ENCODE measurements at regions not wholly inside any gene's neighbourhood (a gene's known extent, or its start where the extent isn't known, plus 50 kb on each side); places are given as distances from the start of the nearest gene placed in this dataset.

DNA sequence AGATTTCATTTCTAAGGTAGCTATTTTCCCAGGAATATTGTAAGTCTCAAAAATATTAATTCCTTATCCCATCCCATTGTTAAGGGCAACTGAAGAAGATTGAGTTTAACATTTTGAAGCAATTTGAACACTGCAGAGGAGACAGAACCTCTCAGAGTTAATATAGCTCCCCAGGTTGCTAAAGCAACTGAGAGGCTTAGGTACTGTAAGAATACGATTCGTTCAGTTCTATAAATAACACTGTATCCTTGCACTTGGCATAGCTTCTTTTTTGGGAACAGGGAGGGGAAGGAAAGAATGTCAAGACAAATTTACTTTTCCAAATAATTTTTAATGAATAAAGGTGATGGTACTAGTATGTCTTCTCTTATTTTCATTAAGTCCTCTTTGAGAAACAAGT is 658.4 kb upstream of the CELF2 start:
- no peaks in the 10 kb centered on the region for H3K79me2 ChIP-seq (ENCODE audit: control insufficient read depth, insufficient read depth, low read length)
- FAIRE-seq = no peak
- H3K9me3 ChIP-seq (replicated peaks; ENCODE audit: control insufficient read depth, insufficient read depth, low read length) = no peaks in the 10 kb centered on the region
- BruUV-seq (replicated peaks) = no TSS peak
- 24% methylated on average over 2 of the region's 2 CpGs for WGBS (ENCODE audit: insufficient coverage, insufficient replicate concordance, low lambda C conversion rate, missing lambda C conversion rate)
- no peaks in the 10 kb centered on the region for H3K27me3 ChIP-seq (replicated peaks in 1 of 2; ENCODE audit: control insufficient read depth in 2 of 2, insufficient read depth in 2 of 2, low read length in 1 of 2)
- H3K27ac ChIP-seq (ENCODE audit: control insufficient read depth, insufficient read depth) = no peak overlapping the region
- no peaks in the 10 kb centered on the region for H3K36me3 ChIP-seq (ENCODE audit: control insufficient read depth in 2 of 2, insufficient read depth in 2 of 2, low read length in 1 of 2)
- ChIA-PET RAD21 (ENCODE audit: unreplicated experiment) (no interaction called here), SMC1A (ENCODE audit: uncharacterized antibody, unreplicated experiment) (no interaction called here), POLR2A (no interaction called here), CTCF (interaction anchor here (0.6 to 0.9 kb wide), 2 partner anchors 11 to 12 kb away, joined by 4 read pairs; no protein-coding TSS in a partner anchor)
- no peak overlapping the region for H2AFZ ChIP-seq (ENCODE audit: control insufficient read depth, low read depth, low read length)
- no peak for DNase-seq (ENCODE audit: low read depth, low spot score)
- no peak overlapping the region for H3K4me2 ChIP-seq (ENCODE audit: control insufficient read depth, insufficient read depth)
- no peaks in the 10 kb centered on the region for H3K4me1 ChIP-seq (ENCODE audit: control insufficient read depth, insufficient read depth, low read length)
- TF ChIP-seq FOXK2 (IDR thresholded peaks at IDR 0.05) = no peak
- no peak overlapping the region for H3K4me3 ChIP-seq
- no peak for ATAC-seq
- H3K9ac ChIP-seq (ENCODE audit: control insufficient read depth, insufficient read depth, low read length) = no peak overlapping the region
- H4K20me1 ChIP-seq (ENCODE audit: control insufficient read depth, insufficient read depth) = no peaks in the 10 kb centered on the region
- intact Hi-C loops (cut with micrococcal nuclease; ENCODE audit: unreplicated experiment) (no loop called here), in situ Hi-C loops (cut with MboI) (no loop called here)

DNA sequence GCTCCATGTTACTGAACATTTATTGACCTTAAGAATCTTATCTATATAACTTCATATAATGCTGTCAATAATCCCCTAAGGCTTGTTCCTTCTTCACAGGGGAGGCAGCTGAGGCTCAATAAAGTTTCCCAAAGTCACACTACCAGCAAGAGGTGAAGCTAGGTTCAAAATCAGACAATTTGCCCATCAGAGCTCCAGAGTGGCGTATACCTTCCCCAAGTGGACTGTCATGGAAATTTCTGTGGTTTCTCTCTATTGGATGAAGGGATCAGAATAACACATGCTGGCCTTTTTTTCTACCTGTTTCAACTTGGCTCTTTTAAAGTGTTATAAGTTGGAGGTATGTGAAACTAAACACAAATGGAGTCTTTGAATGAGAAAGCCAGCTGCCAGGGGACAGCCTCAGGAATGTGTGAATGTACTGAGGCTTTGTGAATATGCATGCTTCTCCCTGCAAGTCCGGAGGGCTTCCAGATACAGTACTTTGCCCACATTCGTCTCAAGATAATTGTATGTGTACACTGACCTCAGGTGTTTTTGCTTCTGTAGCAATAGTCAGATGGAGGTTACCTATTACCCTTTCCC is 656.3 kb upstream of the CELF2 start:
- ATAC-seq = no peak
- SMC1A ChIA-PET (ENCODE audit: uncharacterized antibody, unreplicated experiment) = no interaction called here
- H2AFZ ChIP-seq (ENCODE audit: control insufficient read depth, low read depth, low read length) = no peak overlapping the region
- TF ChIP-seq ZNF217 (IDR thresholded peaks at IDR 0.05) = no peak
- TF ChIP-seq KDM1A (IDR thresholded peaks at IDR 0.05; ENCODE audit: borderline replicate concordance) = no peak
- TF ChIP-seq, protein P1, sequence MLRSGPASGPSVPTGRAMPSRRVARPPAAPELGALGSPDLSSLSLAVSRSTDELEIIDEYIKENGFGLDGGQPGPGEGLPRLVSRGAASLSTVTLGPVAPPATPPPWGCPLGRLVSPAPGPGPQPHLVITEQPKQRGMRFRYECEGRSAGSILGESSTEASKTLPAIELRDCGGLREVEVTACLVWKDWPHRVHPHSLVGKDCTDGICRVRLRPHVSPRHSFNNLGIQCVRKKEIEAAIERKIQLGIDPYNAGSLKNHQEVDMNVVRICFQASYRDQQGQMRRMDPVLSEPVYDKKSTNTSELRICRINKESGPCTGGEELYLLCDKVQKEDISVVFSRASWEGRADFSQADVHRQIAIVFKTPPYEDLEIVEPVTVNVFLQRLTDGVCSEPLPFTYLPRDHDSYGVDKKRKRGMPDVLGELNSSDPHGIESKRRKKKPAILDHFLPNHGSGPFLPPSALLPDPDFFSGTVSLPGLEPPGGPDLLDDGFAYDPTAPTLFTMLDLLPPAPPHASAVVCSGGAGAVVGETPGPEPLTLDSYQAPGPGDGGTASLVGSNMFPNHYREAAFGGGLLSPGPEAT (IDR thresholded peaks at IDR 0.05; ENCODE audit: low read depth) = no peak
- TF ChIP-seq NFYA (IDR thresholded peaks at IDR 0.05; ENCODE audit: borderline replicate concordance, low read depth, low read length) = no peak
- TF ChIP-seq ZNF24 (IDR thresholded peaks at IDR 0.05) = no peak
- TF ChIP-seq MEF2B (IDR thresholded peaks at IDR 0.05; ENCODE audit: partially characterized antibody, poor library complexity, severe bottlenecking) = no peak
- TF ChIP-seq WRNIP1 (IDR thresholded peaks at IDR 0.05; ENCODE audit: borderline replicate concordance, low read depth, low read length) = no peak
- no peak for TF ChIP-seq HDAC2 (IDR thresholded peaks at IDR 0.05)
- TF ChIP-seq RELA (IDR thresholded peaks at IDR 0.05; ENCODE audit: borderline replicate concordance, partially characterized antibody) = no peak
- TF ChIP-seq POLR2AphosphoS5 (IDR thresholded peaks at IDR 0.05; ENCODE audit: low read length) = no peak
- TF ChIP-seq, protein P2, sequence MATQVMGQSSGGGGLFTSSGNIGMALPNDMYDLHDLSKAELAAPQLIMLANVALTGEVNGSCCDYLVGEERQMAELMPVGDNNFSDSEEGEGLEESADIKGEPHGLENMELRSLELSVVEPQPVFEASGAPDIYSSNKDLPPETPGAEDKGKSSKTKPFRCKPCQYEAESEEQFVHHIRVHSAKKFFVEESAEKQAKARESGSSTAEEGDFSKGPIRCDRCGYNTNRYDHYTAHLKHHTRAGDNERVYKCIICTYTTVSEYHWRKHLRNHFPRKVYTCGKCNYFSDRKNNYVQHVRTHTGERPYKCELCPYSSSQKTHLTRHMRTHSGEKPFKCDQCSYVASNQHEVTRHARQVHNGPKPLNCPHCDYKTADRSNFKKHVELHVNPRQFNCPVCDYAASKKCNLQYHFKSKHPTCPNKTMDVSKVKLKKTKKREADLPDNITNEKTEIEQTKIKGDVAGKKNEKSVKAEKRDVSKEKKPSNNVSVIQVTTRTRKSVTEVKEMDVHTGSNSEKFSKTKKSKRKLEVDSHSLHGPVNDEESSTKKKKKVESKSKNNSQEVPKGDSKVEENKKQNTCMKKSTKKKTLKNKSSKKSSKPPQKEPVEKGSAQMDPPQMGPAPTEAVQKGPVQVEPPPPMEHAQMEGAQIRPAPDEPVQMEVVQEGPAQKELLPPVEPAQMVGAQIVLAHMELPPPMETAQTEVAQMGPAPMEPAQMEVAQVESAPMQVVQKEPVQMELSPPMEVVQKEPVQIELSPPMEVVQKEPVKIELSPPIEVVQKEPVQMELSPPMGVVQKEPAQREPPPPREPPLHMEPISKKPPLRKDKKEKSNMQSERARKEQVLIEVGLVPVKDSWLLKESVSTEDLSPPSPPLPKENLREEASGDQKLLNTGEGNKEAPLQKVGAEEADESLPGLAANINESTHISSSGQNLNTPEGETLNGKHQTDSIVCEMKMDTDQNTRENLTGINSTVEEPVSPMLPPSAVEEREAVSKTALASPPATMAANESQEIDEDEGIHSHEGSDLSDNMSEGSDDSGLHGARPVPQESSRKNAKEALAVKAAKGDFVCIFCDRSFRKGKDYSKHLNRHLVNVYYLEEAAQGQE (IDR thresholded peaks at IDR 0.05; ENCODE audit: low read depth, low read length) = no peak
- TF ChIP-seq EED (IDR thresholded peaks at IDR 0.05; ENCODE audit: low read depth) = no peak
- no peak for TF ChIP-seq GATAD2B (conservative IDR thresholded peaks at IDR 0.05; ENCODE audit: low read depth)
- no peak for TF ChIP-seq SREBF1 (IDR thresholded peaks at IDR 0.05; ENCODE audit: low read length)
- no peak for FAIRE-seq
- H3K9ac ChIP-seq (ENCODE audit: control insufficient read depth, insufficient read depth, low read length) = no peak overlapping the region
- no peaks in the 10 kb centered on the region for H3K36me3 ChIP-seq (ENCODE audit: control insufficient read depth in 2 of 2, insufficient read depth in 2 of 2, low read length in 1 of 2)
- H3K4me2 ChIP-seq (ENCODE audit: control insufficient read depth, insufficient read depth) = no peak overlapping the region
- no peaks in the 10 kb centered on the region for H3K27me3 ChIP-seq (replicated peaks in 1 of 2; ENCODE audit: control insufficient read depth in 2 of 2, insufficient read depth in 2 of 2, low read length in 1 of 2)
- H3K27ac ChIP-seq (ENCODE audit: control insufficient read depth, insufficient read depth) = no peak overlapping the region
- RAD21 ChIA-PET (ENCODE audit: unreplicated experiment) = no interaction called here
- BruUV-seq (replicated peaks) = no TSS peak
- in situ Hi-C loops (cut with MboI) (no loop called here), intact Hi-C loops (cut with micrococcal nuclease; ENCODE audit: unreplicated experiment) (no loop called here)
- DNase-seq (ENCODE audit: low read depth, low spot score) = no peak
- H3K4me3 ChIP-seq = no peak overlapping the region
- no peaks in the 10 kb centered on the region for H3K4me1 ChIP-seq (ENCODE audit: control insufficient read depth, insufficient read depth, low read length)
- CTCF ChIA-PET = no interaction called here
- no peaks in the 10 kb centered on the region for H3K9me3 ChIP-seq (replicated peaks; ENCODE audit: control insufficient read depth, insufficient read depth, low read length)
- H4K20me1 ChIP-seq (ENCODE audit: control insufficient read depth, insufficient read depth) = no peaks in the 10 kb centered on the region
- 22% methylated on average over 3 of the region's 3 CpGs for WGBS (ENCODE audit: insufficient coverage, insufficient replicate concordance, low lambda C conversion rate, missing lambda C conversion rate)
- H3K79me2 ChIP-seq (ENCODE audit: control insufficient read depth, insufficient read depth, low read length) = no peaks in the 10 kb centered on the region
- POLR2A ChIA-PET = no interaction called here
